ENCODE measurements at regions not wholly inside any gene's neighbourhood (a gene's known extent, or its start where the extent isn't known, plus 50 kb on each side); places are given as distances from the start of the nearest gene placed in this dataset.

DNA sequence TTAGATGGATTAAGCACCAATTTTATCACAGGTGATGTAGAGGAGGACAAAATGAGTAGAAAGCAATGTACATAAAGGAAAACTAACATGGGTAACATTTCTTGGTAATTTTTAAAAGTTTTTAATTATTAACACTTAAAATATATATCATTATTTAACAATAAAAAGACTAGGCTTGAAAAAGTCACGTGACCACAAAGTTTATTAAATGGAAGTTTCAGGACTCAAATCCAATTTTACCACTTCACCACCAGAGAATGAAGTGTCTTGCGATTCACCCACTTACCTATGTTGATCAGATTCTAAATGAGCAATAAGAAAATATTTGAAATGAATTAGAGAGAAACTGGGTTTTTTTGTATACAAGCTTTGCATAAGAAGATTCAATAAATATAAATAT is 721.3 kb downstream of the GBE1 start:
- Mint-ChIP-seq H3K4me1 (no peaks in the 10 kb centered on the region), H3K27me3 (ENCODE audit: low read depth) (no peaks in the 10 kb centered on the region), H3K36me3 (ENCODE audit: low read depth) (no peaks in the 10 kb centered on the region), H3K4me3 (no peak overlapping the region), H3K27ac (no peak overlapping the region), H3K9me3 (no peaks in the 10 kb centered on the region)
- TF ChIP-seq, protein P1, sequence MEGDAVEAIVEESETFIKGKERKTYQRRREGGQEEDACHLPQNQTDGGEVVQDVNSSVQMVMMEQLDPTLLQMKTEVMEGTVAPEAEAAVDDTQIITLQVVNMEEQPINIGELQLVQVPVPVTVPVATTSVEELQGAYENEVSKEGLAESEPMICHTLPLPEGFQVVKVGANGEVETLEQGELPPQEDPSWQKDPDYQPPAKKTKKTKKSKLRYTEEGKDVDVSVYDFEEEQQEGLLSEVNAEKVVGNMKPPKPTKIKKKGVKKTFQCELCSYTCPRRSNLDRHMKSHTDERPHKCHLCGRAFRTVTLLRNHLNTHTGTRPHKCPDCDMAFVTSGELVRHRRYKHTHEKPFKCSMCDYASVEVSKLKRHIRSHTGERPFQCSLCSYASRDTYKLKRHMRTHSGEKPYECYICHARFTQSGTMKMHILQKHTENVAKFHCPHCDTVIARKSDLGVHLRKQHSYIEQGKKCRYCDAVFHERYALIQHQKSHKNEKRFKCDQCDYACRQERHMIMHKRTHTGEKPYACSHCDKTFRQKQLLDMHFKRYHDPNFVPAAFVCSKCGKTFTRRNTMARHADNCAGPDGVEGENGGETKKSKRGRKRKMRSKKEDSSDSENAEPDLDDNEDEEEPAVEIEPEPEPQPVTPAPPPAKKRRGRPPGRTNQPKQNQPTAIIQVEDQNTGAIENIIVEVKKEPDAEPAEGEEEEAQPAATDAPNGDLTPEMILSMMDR (IDR thresholded peaks at IDR 0.05; ENCODE audit: unreplicated experiment in 3 of 3), result no peak

DNA sequence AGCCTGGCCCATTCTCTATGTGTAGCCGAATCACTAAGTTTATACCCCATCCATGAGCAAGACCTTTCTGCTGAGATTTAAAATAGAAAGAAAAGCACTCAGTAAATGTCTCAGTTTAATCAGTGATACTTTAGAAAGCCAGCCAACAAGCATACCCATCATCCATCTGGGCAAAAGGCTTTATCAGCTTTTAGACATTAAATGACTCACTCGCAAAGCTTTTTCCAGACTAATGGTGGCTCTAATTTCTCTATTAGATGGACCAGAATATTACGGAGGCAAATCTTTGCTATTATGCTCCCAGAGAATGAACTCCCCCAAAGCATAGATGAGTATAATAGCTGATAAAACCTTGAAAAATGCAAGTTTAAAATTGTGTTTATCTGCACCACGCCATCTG is 727.8 kb downstream of the GBE1 start:
- H3K9me3 Mint-ChIP-seq, result no peaks in the 10 kb centered on the region

DNA sequence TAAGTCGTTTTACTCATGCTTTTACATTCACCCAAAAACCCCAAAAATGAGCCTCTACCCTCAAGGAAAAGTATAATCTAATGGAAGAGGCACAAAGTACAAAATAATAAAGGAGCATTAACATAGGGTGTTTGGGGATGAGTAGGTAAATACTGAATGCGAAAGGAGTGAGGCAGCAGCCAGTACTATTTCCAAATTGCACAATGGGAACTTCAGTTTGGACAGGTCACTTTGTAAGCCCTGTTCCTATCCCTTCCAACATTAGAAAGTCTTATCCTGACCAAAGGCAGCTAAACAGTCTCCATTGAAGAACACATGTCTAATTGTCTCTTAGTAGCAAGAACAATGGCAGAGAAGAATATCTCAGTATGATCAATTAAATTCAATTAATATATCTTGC is 728.3 kb downstream of the GBE1 start:
- Mint-ChIP-seq H3K4me3 (no peak overlapping the region), H3K27me3 (ENCODE audit: low read depth) (no peaks in the 10 kb centered on the region), H3K27ac (no peak overlapping the region), H3K9me3 (no peaks in the 10 kb centered on the region), H3K4me1 (no peaks in the 10 kb centered on the region), H3K36me3 (ENCODE audit: low read depth) (no peaks in the 10 kb centered on the region)
- TF ChIP-seq, protein P1 (IDR thresholded peaks at IDR 0.05; ENCODE audit: unreplicated experiment in 3 of 3), result no peak

More for the DNA sequence above, 727.8 kb downstream of the GBE1 start:
- no peaks in the 10 kb centered on the region for H3K4me1 Mint-ChIP-seq
- no peak overlapping the region for H3K4me3 Mint-ChIP-seq
- TF ChIP-seq, protein P1 (IDR thresholded peaks at IDR 0.05; ENCODE audit: unreplicated experiment in 3 of 3), result no peak
- no peaks in the 10 kb centered on the region for H3K27me3 Mint-ChIP-seq (ENCODE audit: low read depth)
- H3K27ac Mint-ChIP-seq, result no peak overlapping the region
- no peaks in the 10 kb centered on the region for H3K36me3 Mint-ChIP-seq (ENCODE audit: low read depth)

DNA sequence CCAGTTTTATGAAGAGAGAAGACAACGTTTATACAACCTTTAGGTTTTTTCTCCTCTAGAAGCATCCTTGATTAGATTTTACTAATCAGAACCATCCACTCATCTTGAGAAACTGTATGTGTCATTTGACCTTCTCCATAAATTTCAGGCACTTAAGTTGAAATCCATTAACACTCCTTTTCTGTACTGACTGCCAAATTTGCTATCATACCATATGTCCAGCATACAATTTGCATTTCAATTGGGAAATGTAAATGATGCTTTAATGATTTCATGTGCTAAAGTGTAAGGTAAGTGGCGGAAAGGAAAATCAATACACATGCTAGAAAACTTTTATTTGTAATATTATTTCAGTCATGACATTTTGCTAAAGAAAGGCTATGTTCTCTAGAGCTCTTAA is 731.6 kb downstream of the GBE1 start:
- Mint-ChIP-seq H3K36me3 (ENCODE audit: low read depth) (no peaks in the 10 kb centered on the region), H3K9me3 (no peaks in the 10 kb centered on the region)

DNA sequence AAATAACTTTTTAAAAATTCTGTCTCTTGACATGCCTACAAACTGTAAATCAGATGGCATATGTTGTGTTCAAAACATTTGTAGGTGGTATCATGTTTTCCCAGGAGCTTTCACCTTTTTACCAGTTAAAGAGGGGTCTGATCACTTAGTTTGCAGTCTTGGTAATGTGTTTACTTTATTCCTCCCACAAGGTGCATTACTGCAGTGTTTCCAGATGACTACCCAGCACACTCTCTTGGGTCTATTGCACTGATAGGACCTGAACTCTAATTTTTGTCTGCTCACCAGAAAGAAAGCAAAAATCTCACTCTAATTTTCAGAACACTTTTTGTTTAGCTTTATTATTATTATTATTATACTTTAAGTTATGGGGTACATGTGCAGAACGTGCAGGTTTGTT is 734.1 kb downstream of the GBE1 start:
- H3K27me3 Mint-ChIP-seq (ENCODE audit: low read depth), result no peaks in the 10 kb centered on the region
- TF ChIP-seq, protein P1 (IDR thresholded peaks at IDR 0.05; ENCODE audit: unreplicated experiment in 3 of 3), result no peak

More for the DNA sequence above, 731.6 kb downstream of the GBE1 start:
- H3K27ac Mint-ChIP-seq, result no peak overlapping the region
- H3K4me3 Mint-ChIP-seq, result no peak overlapping the region
- TF ChIP-seq, protein P1 (IDR thresholded peaks at IDR 0.05; ENCODE audit: unreplicated experiment in 3 of 3), result no peak
- no peaks in the 10 kb centered on the region for H3K27me3 Mint-ChIP-seq (ENCODE audit: low read depth)
- no peaks in the 10 kb centered on the region for H3K4me1 Mint-ChIP-seq

DNA sequence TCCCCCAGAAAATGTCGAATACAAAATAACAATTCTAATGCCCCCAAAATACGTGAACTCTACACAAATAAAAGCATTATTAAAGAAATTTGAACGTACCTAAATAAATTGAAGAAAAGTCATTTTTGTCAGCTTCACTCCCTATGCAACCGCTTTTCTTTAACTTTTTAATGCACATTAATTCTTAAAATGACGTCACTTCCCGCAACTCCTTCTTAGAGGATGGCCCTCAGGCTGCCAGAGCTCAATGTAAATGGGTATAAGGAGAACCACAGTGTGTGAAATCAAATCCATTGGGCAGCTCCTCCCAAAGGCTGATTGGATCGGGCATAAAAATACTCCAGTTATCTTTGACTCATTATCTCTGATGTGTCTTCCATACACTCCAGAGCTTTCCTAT is 736.9 kb downstream of the GBE1 start:
- Mint-ChIP-seq H3K36me3 (ENCODE audit: low read depth) (no peaks in the 10 kb centered on the region), H3K4me3 (no peak overlapping the region), H3K27ac (no peak overlapping the region), H3K9me3 (no peaks in the 10 kb centered on the region), H3K4me1 (no peaks in the 10 kb centered on the region), H3K27me3 (ENCODE audit: low read depth) (no peaks in the 10 kb centered on the region)
- TF ChIP-seq, protein P1 (IDR thresholded peaks at IDR 0.05; ENCODE audit: unreplicated experiment in 3 of 3), result no peak

More for the DNA sequence above, 734.1 kb downstream of the GBE1 start:
- Mint-ChIP-seq H3K36me3 (ENCODE audit: low read depth) (no peaks in the 10 kb centered on the region), H3K9me3 (no peaks in the 10 kb centered on the region), H3K27ac (no peak overlapping the region), H3K4me3 (no peak overlapping the region), H3K4me1 (no peaks in the 10 kb centered on the region)

All from nephron (organoid).